ENCODE measurements at regions not wholly inside any gene's neighbourhood (a gene's known extent, or its start where the extent isn't known, plus 50 kb on each side); places are given as distances from the start of the nearest gene placed in this dataset.

- TF ChIP-seq CTCF (IDR thresholded peaks at IDR 0.05) (no peak), EP300 (IDR thresholded peaks at IDR 0.05) (no peak), POLR2AphosphoS5 (IDR thresholded peaks at IDR 0.05) (no peak), POLR2A (IDR thresholded peaks at IDR 0.05) (no peak)
Observed at GRCh38 chr5:121350181-121350930, 501.3 kb upstream of the FTMT start.
